ENCODE measurements at regions not wholly inside any gene's neighbourhood (a gene's known extent, or its start where the extent isn't known, plus 50 kb on each side); places are given as distances from the start of the nearest gene placed in this dataset.
"Not testable (repeated sequence)": the region's sequence is repeated elsewhere in the genome, so short reads cannot be mapped to it uniquely, and the experiment has no call there.

GRCh38 chr10:35874311-35875015 is 232.4 kb upstream of the FZD8 start:
- DNase-seq (ENCODE audit: low read depth, low spot score), result no peak

- no peak for DNase-seq (ENCODE audit: low read depth, low spot score)
Observed at GRCh38 chr10:35872671-35873070, 230.6 kb upstream of the FZD8 start.

GRCh38 chr10:35870665-35871310 is 228.7 kb upstream of the FZD8 start:
- DNase-seq (ENCODE audit: low read depth, low spot score), result no peak

GRCh38 chr10:35858676-35859283 is 216.7 kb upstream of the FZD8 start:
- not testable (repeated sequence) for DNase-seq (ENCODE audit: low read depth, low spot score)

GRCh38 chr10:35857860-35858259 is 215.8 kb upstream of the FZD8 start:
- no peak for DNase-seq (ENCODE audit: low read depth, low spot score)

GRCh38 chr10:35855155-35855947 is 213.3 kb upstream of the FZD8 start:
- DNase-seq (ENCODE audit: low read depth, low spot score), result no peak

GRCh38 chr10:35854661-35855060 is 212.6 kb upstream of the FZD8 start:
- DNase-seq (ENCODE audit: low read depth, low spot score), result no peak

- no peak for DNase-seq (ENCODE audit: low read depth, low spot score)
Observed at GRCh38 chr10:35852721-35853120, 210.6 kb upstream of the FZD8 start.

GRCh38 chr10:35848412-35848811 is 206.3 kb upstream of the FZD8 start:
- DNase-seq (ENCODE audit: low read depth, low spot score), result no peak

GRCh38 chr10:35844686-35845085 is 202.6 kb upstream of the FZD8 start:
- DNase-seq (ENCODE audit: low read depth, low spot score), result no peak

GRCh38 chr10:35843524-35844181 is 201.6 kb upstream of the FZD8 start:
- no peak for DNase-seq (ENCODE audit: low read depth, low spot score)

- DNase-seq (ENCODE audit: low read depth, low spot score), result no peak
Observed at GRCh38 chr10:35838054-35838453, 196.0 kb upstream of the FZD8 start.

GRCh38 chr10:35835545-35835944 is 193.4 kb upstream of the FZD8 start:
- no peak for DNase-seq (ENCODE audit: low read depth, low spot score)

GRCh38 chr10:35834877-35835494 is 192.9 kb upstream of the FZD8 start:
- DNase-seq (ENCODE audit: low read depth, low spot score), result no peak

- DNase-seq (ENCODE audit: low read depth, low spot score), result no peak
Observed at GRCh38 chr10:35827783-35828182, 185.7 kb upstream of the FZD8 start.

- no peak for DNase-seq (ENCODE audit: low read depth, low spot score)
Observed at GRCh38 chr10:35824704-35825103, 182.6 kb upstream of the FZD8 start.

GRCh38 chr10:35822316-35822715 is 180.2 kb upstream of the FZD8 start:
- DNase-seq (ENCODE audit: low read depth, low spot score), result peak; percentile 48

- DNase-seq (ENCODE audit: low read depth, low spot score), result no peak
Observed at GRCh38 chr10:35821339-35821911, 179.3 kb upstream of the FZD8 start.

- no peak for DNase-seq (ENCODE audit: low read depth, low spot score)
Observed at GRCh38 chr10:35819736-35820135, 177.6 kb upstream of the FZD8 start.

GRCh38 chr10:35819011-35819410 is 176.9 kb upstream of the FZD8 start:
- no peak for DNase-seq (ENCODE audit: low read depth, low spot score)

- DNase-seq (ENCODE audit: low read depth, low spot score), result not testable (repeated sequence)
Observed at GRCh38 chr10:35817109-35817508, 175.0 kb upstream of the FZD8 start.

Measured in iPS DF 19.7 (cell line).